ENCODE measurements at regions not wholly inside any gene's neighbourhood (a gene's known extent, or its start where the extent isn't known, plus 50 kb on each side); places are given as distances from the start of the nearest gene placed in this dataset.

DNA sequence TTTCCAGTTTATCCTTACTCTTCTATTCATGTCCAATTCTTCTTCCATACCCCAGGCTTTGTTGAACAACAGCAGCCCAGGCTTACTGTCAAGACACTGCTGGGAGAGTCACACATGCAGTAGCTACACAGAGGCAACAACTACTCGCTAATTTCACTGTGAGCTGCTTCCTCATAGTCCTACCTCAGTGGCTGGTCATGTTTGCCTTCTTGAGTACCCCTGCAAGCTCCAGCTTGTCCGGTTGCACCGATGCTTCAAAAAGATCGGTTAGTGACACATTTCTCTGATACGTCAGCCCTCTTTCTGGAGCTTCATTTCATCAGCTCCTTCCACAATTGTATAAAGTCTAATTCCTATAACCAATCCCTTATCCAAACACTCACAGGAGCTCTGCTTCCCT lies 246.7 kb upstream of the NFIA start:
- Mint-ChIP-seq H3K4me1 (no peaks in the 10 kb centered on the region), H3K27ac (no peak overlapping the region), H3K9me3 (no peaks in the 10 kb centered on the region), H3K27me3 (no peaks in the 10 kb centered on the region), H3K36me3 (ENCODE audit: low read depth) (no peaks in the 10 kb centered on the region), H3K4me3 (no peak overlapping the region)
- intact Hi-C loops (cut with micrococcal nuclease) = no loop called here
- DNase-seq = no peak
- CTCF ChIA-PET = no interaction called here
- no peak for ATAC-seq (ENCODE audit: low read depth)
- POLR2A ChIA-PET = no interaction called here
- TF ChIP-seq, protein P1, sequence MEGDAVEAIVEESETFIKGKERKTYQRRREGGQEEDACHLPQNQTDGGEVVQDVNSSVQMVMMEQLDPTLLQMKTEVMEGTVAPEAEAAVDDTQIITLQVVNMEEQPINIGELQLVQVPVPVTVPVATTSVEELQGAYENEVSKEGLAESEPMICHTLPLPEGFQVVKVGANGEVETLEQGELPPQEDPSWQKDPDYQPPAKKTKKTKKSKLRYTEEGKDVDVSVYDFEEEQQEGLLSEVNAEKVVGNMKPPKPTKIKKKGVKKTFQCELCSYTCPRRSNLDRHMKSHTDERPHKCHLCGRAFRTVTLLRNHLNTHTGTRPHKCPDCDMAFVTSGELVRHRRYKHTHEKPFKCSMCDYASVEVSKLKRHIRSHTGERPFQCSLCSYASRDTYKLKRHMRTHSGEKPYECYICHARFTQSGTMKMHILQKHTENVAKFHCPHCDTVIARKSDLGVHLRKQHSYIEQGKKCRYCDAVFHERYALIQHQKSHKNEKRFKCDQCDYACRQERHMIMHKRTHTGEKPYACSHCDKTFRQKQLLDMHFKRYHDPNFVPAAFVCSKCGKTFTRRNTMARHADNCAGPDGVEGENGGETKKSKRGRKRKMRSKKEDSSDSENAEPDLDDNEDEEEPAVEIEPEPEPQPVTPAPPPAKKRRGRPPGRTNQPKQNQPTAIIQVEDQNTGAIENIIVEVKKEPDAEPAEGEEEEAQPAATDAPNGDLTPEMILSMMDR (IDR thresholded peaks at IDR 0.05) = no peak

DNA sequence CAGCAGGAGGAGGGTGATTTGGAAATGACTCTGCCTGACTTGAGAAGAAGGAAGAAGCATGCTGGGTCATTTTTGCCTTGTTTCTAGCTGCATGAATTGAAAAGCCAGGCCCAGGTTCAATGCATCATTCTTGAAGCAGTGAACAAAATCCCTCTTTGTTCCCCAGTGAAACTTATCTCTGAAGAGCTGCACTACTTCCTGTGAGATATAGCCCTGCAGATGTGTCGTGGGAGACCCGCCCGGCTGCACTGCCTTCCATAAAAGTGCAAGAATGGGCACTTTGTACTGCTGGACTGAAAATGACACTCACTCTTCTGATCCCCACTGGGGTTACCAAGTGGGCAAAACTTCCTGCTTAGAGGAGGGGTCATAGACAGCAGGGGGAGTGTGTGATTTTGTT lies 249.2 kb upstream of the NFIA start:
- Mint-ChIP-seq H3K4me3 (no peak overlapping the region), H3K27ac (no peak overlapping the region), H3K27me3 (no peaks in the 10 kb centered on the region), H3K9me3 (no peaks in the 10 kb centered on the region), H3K36me3 (ENCODE audit: low read depth) (no peaks in the 10 kb centered on the region), H3K4me1 (no peaks in the 10 kb centered on the region)
- DNase-seq = no peak
- ATAC-seq (ENCODE audit: low read depth) = no peak
- CTCF ChIA-PET = no interaction called here
- intact Hi-C loops (cut with micrococcal nuclease) = no loop called here
- POLR2A ChIA-PET = no interaction called here
- TF ChIP-seq, protein P1 (IDR thresholded peaks at IDR 0.05) = no peak

DNA sequence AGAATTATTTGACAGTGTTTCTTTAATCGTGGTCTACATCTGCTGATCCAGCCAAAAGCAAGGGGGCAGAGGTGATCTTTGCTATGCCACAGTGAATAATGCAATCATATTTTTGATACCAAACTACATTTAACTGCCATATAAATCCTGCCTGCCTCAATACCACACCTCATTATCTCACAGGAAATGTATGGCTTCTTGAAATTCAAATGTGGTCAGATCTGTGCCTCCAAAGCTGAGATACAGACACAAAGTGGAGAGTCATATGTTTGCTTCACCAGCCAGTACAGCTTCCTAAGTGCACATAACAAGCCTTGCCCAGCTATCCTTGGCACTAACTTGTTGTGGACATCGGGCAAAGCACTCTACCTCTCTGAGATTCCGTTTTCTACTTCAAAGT lies 250.0 kb upstream of the NFIA start:
- ATAC-seq (ENCODE audit: low read depth) = no peak
- TF ChIP-seq, protein P1 (IDR thresholded peaks at IDR 0.05) = no peak
- no peaks in the 10 kb centered on the region for H3K36me3 Mint-ChIP-seq (ENCODE audit: low read depth)
- no peaks in the 10 kb centered on the region for H3K4me1 Mint-ChIP-seq
- H3K9me3 Mint-ChIP-seq = no peaks in the 10 kb centered on the region
- no peak overlapping the region for H3K27ac Mint-ChIP-seq
- CTCF ChIA-PET = no interaction called here
- intact Hi-C loops (cut with micrococcal nuclease) = no loop called here
- no peak for DNase-seq
- POLR2A ChIA-PET = no interaction called here
- H3K27me3 Mint-ChIP-seq = no peaks in the 10 kb centered on the region
- no peak overlapping the region for H3K4me3 Mint-ChIP-seq

DNA sequence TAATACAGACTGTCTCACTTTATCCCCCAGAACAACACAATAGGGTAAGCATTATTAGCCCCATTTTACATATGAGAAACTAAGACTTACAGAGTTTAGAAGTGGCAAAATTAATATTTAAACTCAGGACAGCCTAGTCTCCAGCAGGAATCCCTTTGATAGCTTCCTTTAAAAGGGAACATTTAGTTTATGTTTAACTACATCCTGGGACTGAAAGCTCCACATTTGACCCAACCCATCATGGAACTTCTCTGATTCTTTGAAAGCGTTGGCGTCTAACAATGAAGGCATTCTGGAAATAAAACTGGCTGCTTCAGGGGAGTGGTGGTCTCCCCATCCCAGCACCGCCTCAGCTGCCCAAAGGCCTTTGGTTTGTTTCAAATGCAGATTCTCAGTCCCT lies 250.6 kb upstream of the NFIA start:
- POLR2A ChIA-PET = no interaction called here
- DNase-seq (no peak), ATAC-seq (ENCODE audit: low read depth) (no peak)
- no peak overlapping the region for H3K27ac Mint-ChIP-seq
- H3K4me1 Mint-ChIP-seq = no peaks in the 10 kb centered on the region
- CTCF ChIA-PET = no interaction called here
- no peak overlapping the region for H3K4me3 Mint-ChIP-seq
- intact Hi-C loops (cut with micrococcal nuclease) = no loop called here
- no peaks in the 10 kb centered on the region for H3K27me3 Mint-ChIP-seq
- no peaks in the 10 kb centered on the region for H3K36me3 Mint-ChIP-seq (ENCODE audit: low read depth)
- H3K9me3 Mint-ChIP-seq = peaks cover 2% of the 10 kb centered on the region
- TF ChIP-seq, protein P1 (IDR thresholded peaks at IDR 0.05) = no peak

DNA sequence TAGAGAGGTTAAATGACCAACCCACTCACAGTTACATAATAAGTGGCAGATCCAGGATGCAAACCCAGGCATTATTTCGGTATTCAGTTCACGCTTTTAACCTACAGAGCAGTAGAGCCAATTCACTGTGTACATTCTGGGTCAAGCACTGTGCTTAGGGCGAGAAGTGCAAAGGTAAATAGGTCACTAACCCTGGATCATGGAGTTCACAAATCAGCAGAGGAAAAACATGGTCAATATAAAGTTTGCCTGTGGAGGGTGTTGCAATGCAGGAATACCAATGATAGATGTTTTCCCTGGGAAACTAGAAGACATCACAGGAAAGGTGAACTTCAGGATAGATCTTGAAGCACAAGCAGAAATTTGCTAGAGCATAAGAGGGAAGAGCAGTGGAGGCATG lies 253.4 kb upstream of the NFIA start:
- no peaks in the 10 kb centered on the region for H3K36me3 Mint-ChIP-seq (ENCODE audit: low read depth)

More for the DNA sequence above, 253.4 kb upstream of the NFIA start:
- Mint-ChIP-seq H3K9me3 (peaks cover 9% of the 10 kb centered on the region), H3K27ac (no peak overlapping the region), H3K4me3 (no peak overlapping the region), H3K27me3 (no peaks in the 10 kb centered on the region), H3K4me1 (no peaks in the 10 kb centered on the region)
- ATAC-seq (ENCODE audit: low read depth) (no peak), DNase-seq (no peak)
- intact Hi-C loops (cut with micrococcal nuclease) = no loop called here
- POLR2A ChIA-PET = no interaction called here
- TF ChIP-seq, protein P1 (IDR thresholded peaks at IDR 0.05) = no peak
- CTCF ChIA-PET = no interaction called here
